ENCODE measurements at regions not wholly inside any gene's neighbourhood (a gene's known extent, or its start where the extent isn't known, plus 50 kb on each side); places are given as distances from the start of the nearest gene placed in this dataset.

DNA sequence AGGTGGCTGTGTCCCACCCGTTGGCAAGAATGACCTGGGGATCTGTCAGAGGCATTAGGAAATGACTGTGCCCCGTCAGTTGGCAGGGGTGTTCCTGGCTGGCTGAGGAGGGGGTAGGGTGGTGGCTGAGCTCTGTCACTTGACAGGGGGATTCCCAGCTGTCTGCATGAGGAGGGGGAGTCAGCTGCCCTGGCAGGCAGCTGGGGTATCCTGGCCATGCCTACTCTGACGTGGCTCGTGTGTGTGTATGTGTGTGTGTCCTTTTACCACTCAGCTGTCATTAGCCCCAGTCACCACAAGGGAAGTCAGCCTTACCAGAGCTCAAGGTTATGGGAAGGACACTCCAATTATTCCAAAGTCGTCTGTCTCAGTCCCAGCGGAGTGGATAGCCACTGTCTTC lies 93.2 kb downstream of the EFNB1 start (continued):
- TF ChIP-seq, protein P1, sequence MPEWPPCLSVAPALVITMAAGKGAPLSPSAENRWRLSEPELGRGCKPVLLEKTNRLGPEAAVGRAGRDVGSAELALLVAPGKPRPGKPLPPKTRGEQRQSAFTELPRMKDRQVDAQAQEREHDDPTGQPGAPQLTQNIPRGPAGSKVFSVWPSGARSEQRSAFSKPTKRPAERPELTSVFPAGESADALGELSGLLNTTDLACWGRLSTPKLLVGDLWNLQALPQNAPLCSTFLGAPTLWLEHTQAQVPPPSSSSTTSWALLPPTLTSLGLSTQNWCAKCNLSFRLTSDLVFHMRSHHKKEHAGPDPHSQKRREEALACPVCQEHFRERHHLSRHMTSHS (tag by site-specific recombination; IDR thresholded peaks at IDR 0.05), result no peak
- TF ChIP-seq ZNF311 (tag by site-specific recombination; IDR thresholded peaks at IDR 0.05; ENCODE audit: borderline replicate concordance), result no peak

DNA sequence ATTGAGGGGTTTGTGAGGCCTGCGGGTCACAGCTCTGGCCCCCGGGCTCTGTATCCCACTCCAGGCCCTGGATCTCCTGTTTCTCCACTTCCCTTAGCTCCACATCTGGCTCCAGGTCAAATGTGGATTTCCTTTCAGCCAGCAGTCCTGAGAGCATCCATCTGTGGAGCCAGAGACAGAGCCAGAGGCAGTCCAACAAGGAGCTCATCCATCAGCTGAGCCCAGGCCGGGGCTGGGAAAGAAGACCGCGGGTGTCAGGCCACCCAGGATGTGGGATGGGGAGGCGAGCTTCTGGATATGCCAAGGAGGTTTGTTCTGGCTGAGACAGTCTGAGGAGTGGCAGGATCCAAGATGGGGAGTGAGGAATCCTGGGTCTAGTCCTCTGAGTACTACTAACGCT lies 91.7 kb downstream of the EFNB1 start:
- TF ChIP-seq ZNF366 (tag by site-specific recombination; conservative IDR thresholded peaks at IDR 0.05) (no peak), KLF8 (tag by site-specific recombination; IDR thresholded peaks at IDR 0.05) (no peak), PRDM1 (tag by site-specific recombination; IDR thresholded peaks at IDR 0.05) (no peak), ZNF114 (tag by site-specific recombination; IDR thresholded peaks at IDR 0.05) (no peak), ZNF26 (tag by site-specific recombination; IDR thresholded peaks at IDR 0.05) (no peak)
- Histone ChIP-seq H3K36me3 (ENCODE audit: control insufficient read depth in 2 of 2, insufficient read depth in 1 of 2, low read length in 2 of 2) (no peaks in the 10 kb centered on the region), H3K27ac (ENCODE audit: extremely low read depth, low read depth, low read length) (no peak overlapping the region), H3K4me1 (ENCODE audit: control insufficient read depth, insufficient read depth, low read length) (no peaks in the 10 kb centered on the region), H3K9me3 (ENCODE audit: control insufficient read depth, insufficient read depth, low read depth, low read length) (no peaks in the 10 kb centered on the region), H3K4me3 (ENCODE audit: low read depth, low read length) (no peak overlapping the region)
- POLR2A ChIA-PET, result interaction anchor here (3.1 kb wide), 1 partner anchor 92 kb away, joined by 9 read pairs; the partner anchor contains the start of gene EFNB1
- CTCF ChIA-PET, result interaction anchor here (0.6 to 1.3 kb wide), 2 partner anchors 93 to 1738 kb away, joined by 5 to 6 read pairs; no protein-coding TSS in a partner anchor

GRCh38 chrX:68919707-68920106 lies 90.9 kb downstream of the EFNB1 start:
- POLR2A ChIA-PET, result interaction anchor here (3.1 kb wide), 1 partner anchor 91 kb away, joined by 9 read pairs; the partner anchor contains the start of gene EFNB1
- TF ChIP-seq GLIS1 (tag by site-specific recombination; IDR thresholded peaks at IDR 0.05), result no peak
- TF ChIP-seq ZNF394 (tag by site-specific recombination; IDR thresholded peaks at IDR 0.05; ENCODE audit: borderline replicate concordance), result no peak
- TF ChIP-seq ZNF292 (tag by site-specific recombination; IDR thresholded peaks at IDR 0.05; ENCODE audit: borderline replicate concordance, low read depth), result no peak
- no peak for TF ChIP-seq KLF8 (tag by site-specific recombination; IDR thresholded peaks at IDR 0.05)
- no peak for TF ChIP-seq ZNF132 (tag by site-specific recombination; IDR thresholded peaks at IDR 0.05; ENCODE audit: borderline replicate concordance)
- no peak for TF ChIP-seq ZNF155 (tag by site-specific recombination; IDR thresholded peaks at IDR 0.05)
- no peak for TF ChIP-seq RBAK (tag by site-specific recombination; IDR thresholded peaks at IDR 0.05)
- TF ChIP-seq ZNF175 (tag by site-specific recombination; IDR thresholded peaks at IDR 0.05), result no peak
- TF ChIP-seq ZNF350 (tag by site-specific recombination; IDR thresholded peaks at IDR 0.05), result no peak
- TF ChIP-seq ZNF596 (tag by site-specific recombination; IDR thresholded peaks at IDR 0.05), result no peak
- no peak for TF ChIP-seq ZXDB (tag by site-specific recombination; IDR thresholded peaks at IDR 0.05)
- TF ChIP-seq ZNF221 (tag by site-specific recombination; IDR thresholded peaks at IDR 0.05; ENCODE audit: borderline replicate concordance), result no peak
- no peaks in the 10 kb centered on the region for H3K9me3 ChIP-seq (ENCODE audit: control insufficient read depth, insufficient read depth, low read depth, low read length)
- no peak overlapping the region for H3K4me3 ChIP-seq (ENCODE audit: low read depth, low read length)
- H3K4me1 ChIP-seq (ENCODE audit: control insufficient read depth, insufficient read depth, low read length), result no peaks in the 10 kb centered on the region
- CTCF ChIA-PET, result interaction anchor here (0.7 kb wide), 1 partner anchor 185 kb away, joined by 3 read pairs; no protein-coding TSS in a partner anchor
- H3K27ac ChIP-seq (ENCODE audit: extremely low read depth, low read depth, low read length), result no peak overlapping the region
- no peaks in the 10 kb centered on the region for H3K36me3 ChIP-seq (ENCODE audit: control insufficient read depth in 2 of 2, insufficient read depth in 1 of 2, low read length in 2 of 2)

DNA sequence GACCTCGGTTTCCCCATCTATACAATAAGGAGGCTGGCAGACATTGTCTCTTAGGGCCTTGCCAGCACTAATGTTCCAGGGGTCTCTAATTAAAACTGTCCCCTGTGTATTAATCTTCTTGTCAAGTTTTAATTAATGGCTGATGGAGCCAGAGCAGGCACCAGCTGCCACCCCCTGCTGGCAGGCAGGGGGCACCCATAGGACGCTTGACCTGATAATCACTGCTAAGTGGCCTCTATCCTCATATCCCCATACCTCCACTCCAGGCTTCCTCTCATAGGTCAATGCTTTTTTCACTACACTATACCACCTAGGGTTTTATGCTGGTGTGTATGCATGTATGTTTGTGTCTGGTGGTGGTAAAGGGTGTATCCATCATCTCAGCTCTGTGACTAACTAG lies 89.4 kb downstream of the EFNB1 start:
- Histone ChIP-seq H3K9me3 (ENCODE audit: control insufficient read depth, insufficient read depth, low read depth, low read length) (no peaks in the 10 kb centered on the region), H3K36me3 (ENCODE audit: control insufficient read depth in 2 of 2, insufficient read depth in 1 of 2, low read length in 2 of 2) (no peaks in the 10 kb centered on the region), H3K4me3 (ENCODE audit: low read depth, low read length) (no peak overlapping the region), H3K4me1 (ENCODE audit: control insufficient read depth, insufficient read depth, low read length) (no peaks in the 10 kb centered on the region), H3K27ac (ENCODE audit: extremely low read depth, low read depth, low read length) (no peak overlapping the region)
- ChIA-PET CTCF (interaction anchor here (1.3 kb wide), 1 partner anchor 304 kb away, joined by 5 read pairs; no protein-coding TSS in a partner anchor), POLR2A (no interaction called here)
- TF ChIP-seq, protein P2, sequence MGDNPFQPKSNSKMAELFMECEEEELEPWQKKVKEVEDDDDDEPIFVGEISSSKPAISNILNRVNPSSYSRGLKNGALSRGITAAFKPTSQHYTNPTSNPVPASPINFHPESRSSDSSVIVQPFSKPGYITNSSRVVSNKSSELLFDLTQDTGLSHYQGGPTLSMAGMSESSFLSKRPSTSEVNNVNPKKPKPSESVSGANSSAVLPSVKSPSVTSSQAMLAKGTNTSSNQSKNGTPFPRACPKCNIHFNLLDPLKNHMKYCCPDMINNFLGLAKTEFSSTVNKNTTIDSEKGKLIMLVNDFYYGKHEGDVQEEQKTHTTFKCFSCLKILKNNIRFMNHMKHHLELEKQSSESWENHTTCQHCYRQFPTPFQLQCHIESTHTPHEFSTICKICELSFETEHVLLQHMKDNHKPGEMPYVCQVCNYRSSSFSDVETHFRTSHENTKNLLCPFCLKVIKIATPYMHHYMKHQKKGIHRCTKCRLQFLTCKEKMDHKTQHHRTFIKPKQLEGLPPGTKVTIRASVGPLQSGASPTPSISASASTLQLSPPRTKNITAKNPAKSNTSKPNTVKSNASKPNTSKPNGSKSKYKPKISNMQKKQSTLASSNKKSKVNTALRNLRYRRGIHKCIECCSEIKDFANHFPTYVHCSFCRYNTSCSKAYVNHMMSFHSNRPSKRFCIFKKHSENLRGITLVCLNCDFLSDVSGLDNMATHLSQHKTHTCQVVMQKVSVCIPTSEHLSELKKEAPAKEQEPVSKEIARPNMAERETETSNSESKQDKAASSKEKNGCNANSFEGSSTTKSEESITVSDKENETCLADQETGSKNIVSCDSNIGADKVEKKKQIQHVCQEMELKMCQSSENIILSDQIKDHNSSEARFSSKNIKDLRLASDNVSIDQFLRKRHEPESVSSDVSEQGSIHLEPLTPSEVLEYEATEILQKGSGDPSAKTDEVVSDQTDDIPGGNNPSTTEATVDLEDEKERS (tag by site-specific recombination; IDR thresholded peaks at IDR 0.05), result no peak
- no peak for TF ChIP-seq ZNF830 (tag by site-specific recombination; IDR thresholded peaks at IDR 0.05; ENCODE audit: low read depth)
- TF ChIP-seq ZNF175 (tag by site-specific recombination; IDR thresholded peaks at IDR 0.05), result no peak
- TF ChIP-seq, protein P3, sequence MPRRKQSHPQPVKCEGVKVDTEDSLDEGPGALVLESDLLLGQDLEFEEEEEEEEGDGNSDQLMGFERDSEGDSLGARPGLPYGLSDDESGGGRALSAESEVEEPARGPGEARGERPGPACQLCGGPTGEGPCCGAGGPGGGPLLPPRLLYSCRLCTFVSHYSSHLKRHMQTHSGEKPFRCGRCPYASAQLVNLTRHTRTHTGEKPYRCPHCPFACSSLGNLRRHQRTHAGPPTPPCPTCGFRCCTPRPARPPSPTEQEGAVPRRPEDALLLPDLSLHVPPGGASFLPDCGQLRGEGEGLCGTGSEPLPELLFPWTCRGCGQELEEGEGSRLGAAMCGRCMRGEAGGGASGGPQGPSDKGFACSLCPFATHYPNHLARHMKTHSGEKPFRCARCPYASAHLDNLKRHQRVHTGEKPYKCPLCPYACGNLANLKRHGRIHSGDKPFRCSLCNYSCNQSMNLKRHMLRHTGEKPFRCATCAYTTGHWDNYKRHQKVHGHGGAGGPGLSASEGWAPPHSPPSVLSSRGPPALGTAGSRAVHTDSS (tag by site-specific recombination; IDR thresholded peaks at IDR 0.05), result no peak
- TF ChIP-seq ZNF670 (tag by site-specific recombination; IDR thresholded peaks at IDR 0.05; ENCODE audit: low read depth), result no peak
- TF ChIP-seq ZNF660 (tag by site-specific recombination; IDR thresholded peaks at IDR 0.05), result no peak
- no peak for TF ChIP-seq ZSCAN16 (tag by site-specific recombination; IDR thresholded peaks at IDR 0.05)

Data from HEK293 (cell line).